Peyer's patch (tissue), 4 donors: ENCODE measurements at regions not wholly inside any gene's neighbourhood (a gene's known extent, or its start where the extent isn't known, plus 50 kb on each side); places are given as distances from the start of the nearest gene placed in this dataset.

ENCODE experiments used
- POLR2A ChIP-seq, 2 donors: fragments of 450-650 bp; IDR thresholded peaks; one replicate each; pipeline ENCODE4 v1.5.1; 2017; ENCODE audit warnings: antibody characterized with exemption in 2 of 2, mild to moderate bottlenecking in 2 of 2, moderate library complexity in 2 of 2
- TF ChIP-seq, protein P1 (sequence below), 6 experiments: fragments of 450-650 bp in 4 of 6; fragments of 200-600 bp in 2 of 6; sonication (generic) in 1 of 6; IDR thresholded peaks; one replicate each; pipeline ENCODE4 v1.5.1; 2017 to 2019; ENCODE audit warnings: antibody characterized with exemption in 6 of 6, mild to moderate bottlenecking in 3 of 6, moderate library complexity in 1 of 6

DNA sequence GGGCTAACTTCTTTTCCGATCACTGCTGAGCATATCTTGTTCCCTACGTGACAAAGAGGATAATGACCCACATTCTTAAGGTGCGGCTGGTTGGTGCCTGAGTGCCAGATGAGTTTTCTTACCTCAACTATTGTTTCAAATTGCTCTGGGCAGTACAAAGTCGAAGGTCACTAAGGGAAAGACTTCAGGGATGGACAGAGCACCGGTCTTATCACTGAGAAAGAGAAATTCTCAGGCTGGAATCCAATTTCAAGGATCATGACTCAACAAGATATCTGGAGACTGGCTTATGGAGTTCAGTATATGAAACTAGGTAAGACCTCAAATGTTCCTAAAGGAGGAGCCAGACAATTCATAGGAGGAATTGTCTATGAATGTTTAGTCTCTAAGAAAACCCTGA, 780.3 kb downstream of the SUGCT start:
- TF ChIP-seq, protein P1, sequence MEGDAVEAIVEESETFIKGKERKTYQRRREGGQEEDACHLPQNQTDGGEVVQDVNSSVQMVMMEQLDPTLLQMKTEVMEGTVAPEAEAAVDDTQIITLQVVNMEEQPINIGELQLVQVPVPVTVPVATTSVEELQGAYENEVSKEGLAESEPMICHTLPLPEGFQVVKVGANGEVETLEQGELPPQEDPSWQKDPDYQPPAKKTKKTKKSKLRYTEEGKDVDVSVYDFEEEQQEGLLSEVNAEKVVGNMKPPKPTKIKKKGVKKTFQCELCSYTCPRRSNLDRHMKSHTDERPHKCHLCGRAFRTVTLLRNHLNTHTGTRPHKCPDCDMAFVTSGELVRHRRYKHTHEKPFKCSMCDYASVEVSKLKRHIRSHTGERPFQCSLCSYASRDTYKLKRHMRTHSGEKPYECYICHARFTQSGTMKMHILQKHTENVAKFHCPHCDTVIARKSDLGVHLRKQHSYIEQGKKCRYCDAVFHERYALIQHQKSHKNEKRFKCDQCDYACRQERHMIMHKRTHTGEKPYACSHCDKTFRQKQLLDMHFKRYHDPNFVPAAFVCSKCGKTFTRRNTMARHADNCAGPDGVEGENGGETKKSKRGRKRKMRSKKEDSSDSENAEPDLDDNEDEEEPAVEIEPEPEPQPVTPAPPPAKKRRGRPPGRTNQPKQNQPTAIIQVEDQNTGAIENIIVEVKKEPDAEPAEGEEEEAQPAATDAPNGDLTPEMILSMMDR (IDR thresholded peaks at IDR 0.05), result no peak
- TF ChIP-seq POLR2A (IDR thresholded peaks at IDR 0.05), result no peak
